ENCODE measurements at regions not wholly inside any gene's neighbourhood (a gene's known extent, or its start where the extent isn't known, plus 50 kb on each side); places are given as distances from the start of the nearest gene placed in this dataset.

GRCh38 chr11:95559899-95560298, 229.7 kb downstream of the FAM76B start:
- no peaks in the 10 kb centered on the region for H3K36me3 Mint-ChIP-seq (ENCODE audit: low read depth)
- no peak for DNase-seq
- TF ChIP-seq, protein P1, sequence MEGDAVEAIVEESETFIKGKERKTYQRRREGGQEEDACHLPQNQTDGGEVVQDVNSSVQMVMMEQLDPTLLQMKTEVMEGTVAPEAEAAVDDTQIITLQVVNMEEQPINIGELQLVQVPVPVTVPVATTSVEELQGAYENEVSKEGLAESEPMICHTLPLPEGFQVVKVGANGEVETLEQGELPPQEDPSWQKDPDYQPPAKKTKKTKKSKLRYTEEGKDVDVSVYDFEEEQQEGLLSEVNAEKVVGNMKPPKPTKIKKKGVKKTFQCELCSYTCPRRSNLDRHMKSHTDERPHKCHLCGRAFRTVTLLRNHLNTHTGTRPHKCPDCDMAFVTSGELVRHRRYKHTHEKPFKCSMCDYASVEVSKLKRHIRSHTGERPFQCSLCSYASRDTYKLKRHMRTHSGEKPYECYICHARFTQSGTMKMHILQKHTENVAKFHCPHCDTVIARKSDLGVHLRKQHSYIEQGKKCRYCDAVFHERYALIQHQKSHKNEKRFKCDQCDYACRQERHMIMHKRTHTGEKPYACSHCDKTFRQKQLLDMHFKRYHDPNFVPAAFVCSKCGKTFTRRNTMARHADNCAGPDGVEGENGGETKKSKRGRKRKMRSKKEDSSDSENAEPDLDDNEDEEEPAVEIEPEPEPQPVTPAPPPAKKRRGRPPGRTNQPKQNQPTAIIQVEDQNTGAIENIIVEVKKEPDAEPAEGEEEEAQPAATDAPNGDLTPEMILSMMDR (IDR thresholded peaks at IDR 0.05) = no peak
- no peak overlapping the region for H3K4me3 Mint-ChIP-seq
- H3K27me3 ChIP-seq (ENCODE audit: control insufficient read depth in 1 of 2, insufficient read depth in 2 of 2, low read length in 2 of 2) = no peaks in the 10 kb centered on the region
- intact Hi-C loops (cut with DNase I, micrococcal nuclease) = no loop called here
- H3K4me3 ChIP-seq (ENCODE audit: low read length) = no peak overlapping the region
- no peaks in the 10 kb centered on the region for H3K9me3 ChIP-seq (ENCODE audit: control insufficient read depth in 1 of 2, insufficient read depth in 1 of 2, low read length in 2 of 2)
- no peaks in the 10 kb centered on the region for H3K4me1 Mint-ChIP-seq (ENCODE audit: low read depth)
- no peaks in the 10 kb centered on the region for H3K9me3 Mint-ChIP-seq
- ChIA-PET POLR2A (no interaction called here), CTCF (no interaction called here)
- no peaks in the 10 kb centered on the region for H3K36me3 ChIP-seq (ENCODE audit: insufficient read depth, low read length)
- no peak overlapping the region for H3K27ac Mint-ChIP-seq
- ATAC-seq (ENCODE audit: poor library complexity) = no peak
- H3K4me1 ChIP-seq (ENCODE audit: insufficient read depth, low read length) = no peaks in the 10 kb centered on the region
- H3K27me3 Mint-ChIP-seq = no peaks in the 10 kb centered on the region
- no peak overlapping the region for H3K27ac ChIP-seq (ENCODE audit: low read depth in 1 of 2, low read length in 2 of 2)

DNA sequence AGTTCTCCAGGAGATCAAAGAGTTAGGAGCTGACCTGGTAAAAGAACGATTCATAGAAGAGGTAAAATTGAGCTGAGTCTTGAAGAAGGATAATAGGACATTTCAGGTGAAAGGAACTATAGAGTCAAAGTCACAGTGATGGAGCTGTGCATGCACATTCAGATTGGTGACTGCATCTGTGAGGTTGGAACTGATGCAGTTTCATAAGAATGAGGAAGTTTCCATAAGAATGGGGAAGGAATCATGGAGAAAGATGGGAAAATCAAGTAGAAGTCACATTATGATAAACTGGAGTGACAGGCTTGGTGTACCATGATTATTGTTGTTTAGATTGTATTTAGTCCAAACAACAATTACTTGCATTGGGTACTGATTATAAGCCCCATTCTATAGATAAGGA, 232.2 kb downstream of the FAM76B start:
- ATAC-seq (ENCODE audit: poor library complexity) = no peak
- H3K36me3 Mint-ChIP-seq (ENCODE audit: low read depth) = no peaks in the 10 kb centered on the region
- H3K4me1 Mint-ChIP-seq (ENCODE audit: low read depth) = no peaks in the 10 kb centered on the region
- no peak overlapping the region for H3K27ac Mint-ChIP-seq
- H3K4me3 ChIP-seq (ENCODE audit: low read length) = no peak overlapping the region
- H3K27me3 ChIP-seq (ENCODE audit: control insufficient read depth in 1 of 2, insufficient read depth in 2 of 2, low read length in 2 of 2) = no peaks in the 10 kb centered on the region
- H3K27me3 Mint-ChIP-seq = no peaks in the 10 kb centered on the region
- ChIA-PET CTCF (interaction anchor here (0.6 to 1.3 kb wide), 2 partner anchors 13 to 16 kb away, joined by 4 read pairs; no protein-coding TSS in a partner anchor), POLR2A (interaction anchor here (1.4 kb wide), 1 partner anchor 10 kb away, joined by 4 read pairs; no protein-coding TSS in a partner anchor)
- no peak overlapping the region for H3K27ac ChIP-seq (ENCODE audit: low read depth in 1 of 2, low read length in 2 of 2)
- intact Hi-C loops (cut with DNase I, micrococcal nuclease) = no loop called here
- no peaks in the 10 kb centered on the region for H3K36me3 ChIP-seq (ENCODE audit: insufficient read depth, low read length)
- H3K4me1 ChIP-seq (ENCODE audit: insufficient read depth, low read length) = no peaks in the 10 kb centered on the region
- H3K9me3 ChIP-seq (ENCODE audit: control insufficient read depth in 1 of 2, insufficient read depth in 1 of 2, low read length in 2 of 2) = no peaks in the 10 kb centered on the region
- TF ChIP-seq, protein P1 (IDR thresholded peaks at IDR 0.05) = no peak
- H3K4me3 Mint-ChIP-seq = no peak overlapping the region
- H3K9me3 Mint-ChIP-seq = no peaks in the 10 kb centered on the region
- no peak for DNase-seq

DNA sequence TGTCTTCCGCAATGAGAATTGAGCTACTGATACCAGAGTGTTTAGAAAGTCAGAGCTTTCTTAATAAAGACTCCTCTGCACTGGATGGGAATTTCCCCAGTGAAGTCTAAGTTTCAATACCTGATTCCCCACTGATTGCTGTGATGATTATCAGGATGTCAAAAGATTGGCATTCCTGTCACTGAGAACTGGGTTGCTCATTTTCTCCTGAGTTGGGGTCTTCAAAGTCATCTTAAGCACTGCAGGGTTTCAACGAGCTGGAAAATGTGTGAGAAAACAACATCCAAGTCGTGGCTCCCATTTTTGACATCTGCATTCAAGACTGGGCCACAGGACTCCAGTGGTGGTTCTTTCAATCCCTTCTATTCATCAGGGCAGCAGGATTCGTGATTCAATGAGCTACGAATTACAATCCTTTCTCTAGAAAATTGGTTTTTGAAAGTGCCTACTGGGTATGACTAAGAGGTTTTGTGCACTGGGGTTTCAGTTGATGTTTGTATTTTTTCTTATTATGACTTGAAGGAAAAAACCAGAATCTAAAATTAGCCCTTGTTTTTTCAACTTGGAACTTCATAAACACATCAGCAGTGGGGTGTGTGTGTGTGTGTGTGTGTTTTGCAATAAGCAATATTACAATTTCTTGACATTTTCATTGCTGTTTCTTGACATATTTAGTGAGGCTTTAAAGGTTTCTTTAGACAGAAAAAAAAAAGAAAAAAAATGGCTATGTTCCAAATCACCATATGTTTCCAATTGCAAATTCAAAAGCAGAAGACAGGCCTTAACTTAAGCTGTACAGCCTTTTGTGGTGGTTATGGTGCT, 233.0 kb downstream of the FAM76B start:
- H3K4me1 Mint-ChIP-seq (ENCODE audit: low read depth) = no peaks in the 10 kb centered on the region
- H3K4me3 Mint-ChIP-seq = no peak overlapping the region
- ATAC-seq (ENCODE audit: poor library complexity) (no peak), DNase-seq (no peak)
- intact Hi-C loops (cut with DNase I, micrococcal nuclease) = no loop called here
- Histone ChIP-seq H3K27me3 (ENCODE audit: control insufficient read depth in 1 of 2, insufficient read depth in 2 of 2, low read length in 2 of 2) (no peaks in the 10 kb centered on the region), H3K36me3 (ENCODE audit: insufficient read depth, low read length) (no peaks in the 10 kb centered on the region), H3K27ac (ENCODE audit: low read depth in 1 of 2, low read length in 2 of 2) (no peak overlapping the region), H3K9me3 (ENCODE audit: control insufficient read depth in 1 of 2, insufficient read depth in 1 of 2, low read length in 2 of 2) (no peaks in the 10 kb centered on the region), H3K4me3 (ENCODE audit: low read length) (no peak overlapping the region), H3K4me1 (ENCODE audit: insufficient read depth, low read length) (no peaks in the 10 kb centered on the region)
- TF ChIP-seq, protein P1 (IDR thresholded peaks at IDR 0.05) = no peak
- no peaks in the 10 kb centered on the region for H3K36me3 Mint-ChIP-seq (ENCODE audit: low read depth)
- no peaks in the 10 kb centered on the region for H3K27me3 Mint-ChIP-seq
- H3K27ac Mint-ChIP-seq = no peak overlapping the region
- H3K9me3 Mint-ChIP-seq = no peaks in the 10 kb centered on the region
- POLR2A ChIA-PET = interaction anchor here (1.4 kb wide), 1 partner anchor 9 kb away, joined by 4 read pairs; no protein-coding TSS in a partner anchor
- CTCF ChIA-PET = interaction anchor here (1.3 kb wide), 1 partner anchor 12 kb away, joined by 4 read pairs; no protein-coding TSS in a partner anchor
